ENCODE measurements at regions not wholly inside any gene's neighbourhood (a gene's known extent, or its start where the extent isn't known, plus 50 kb on each side); places are given as distances from the start of the nearest gene placed in this dataset.
"Not testable (repeated sequence)": the region's sequence is repeated elsewhere in the genome, so short reads cannot be mapped to it uniquely, and the experiment has no call there.

DNA sequence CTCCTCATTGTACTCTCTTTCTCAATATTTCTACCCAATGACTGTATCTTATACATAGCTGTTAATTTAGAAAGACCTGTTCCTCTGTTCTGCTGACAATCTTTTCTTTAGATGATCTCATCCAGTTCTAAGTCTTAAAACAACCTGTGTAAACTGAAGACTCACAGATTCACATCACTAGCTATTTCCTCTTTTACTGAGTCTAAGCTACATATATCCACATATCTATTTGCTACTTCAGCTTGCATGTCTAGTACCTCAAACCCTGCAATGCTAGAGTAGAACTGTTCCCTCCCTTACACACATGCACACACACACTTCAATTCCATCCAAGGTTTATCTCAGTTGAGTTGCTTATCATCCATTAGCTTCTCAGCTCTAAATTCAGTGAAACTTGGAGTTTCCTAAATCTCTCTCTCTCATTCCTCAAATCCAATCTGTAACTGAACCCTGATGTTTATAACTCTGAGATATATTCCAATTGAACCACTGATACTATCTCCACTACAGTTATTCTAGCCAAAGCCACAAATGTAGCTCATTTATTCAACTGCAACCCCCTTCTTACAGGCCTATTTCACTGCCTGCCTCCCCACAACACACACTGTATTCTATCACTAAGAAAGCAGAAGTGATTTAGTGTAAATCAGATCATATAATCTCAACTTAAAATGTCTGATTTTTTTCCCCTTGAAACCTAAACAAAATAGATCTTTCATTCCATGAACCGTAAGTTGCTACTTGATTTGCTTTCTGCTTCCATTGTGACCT is 1036.8 kb upstream of the POT1 start:
- no peak for DNase-seq

DNA sequence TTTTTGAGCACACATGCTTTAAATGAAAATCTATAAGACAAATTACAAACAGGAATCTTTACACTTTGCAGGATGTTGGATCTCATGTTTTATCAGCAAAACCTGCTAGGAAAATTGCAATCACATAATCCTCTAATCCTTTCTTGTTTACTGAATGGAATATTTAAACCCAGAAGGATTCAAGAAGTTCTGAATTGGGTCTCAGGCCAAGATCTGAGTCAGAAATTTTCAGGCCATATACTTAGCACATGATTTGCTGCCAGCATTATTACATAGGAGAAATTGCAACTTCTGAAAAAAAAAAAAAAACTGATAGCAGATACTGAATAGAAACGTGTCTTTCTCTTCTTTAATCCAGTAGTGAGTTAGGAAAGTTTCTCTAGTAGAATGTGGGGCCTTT is 1005.3 kb upstream of the POT1 start:
- no peak for DNase-seq

- DNase-seq: no peak
Observed at GRCh38 chr7:125934539-125934938, 1004.9 kb upstream of the POT1 start.

DNA sequence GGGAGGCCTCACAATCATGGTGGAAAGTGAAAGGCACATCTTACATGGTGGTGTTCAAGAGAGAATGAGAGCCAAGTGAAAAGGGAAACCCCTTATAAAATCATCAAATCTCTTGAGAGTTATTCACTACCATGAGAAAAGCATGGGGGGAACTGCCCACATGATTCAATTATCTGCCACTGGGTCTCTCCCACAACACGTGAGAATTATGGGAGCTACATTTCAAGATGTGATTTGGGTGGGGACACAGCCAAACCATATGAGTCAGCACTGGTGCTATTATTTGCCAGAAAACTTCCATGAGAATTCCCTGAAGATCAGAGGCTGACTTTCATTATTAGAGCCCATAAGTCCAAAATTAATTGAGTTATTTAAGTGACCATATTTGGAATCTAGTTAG is 1001.2 kb upstream of the POT1 start:
- DNase-seq: no peak

DNA sequence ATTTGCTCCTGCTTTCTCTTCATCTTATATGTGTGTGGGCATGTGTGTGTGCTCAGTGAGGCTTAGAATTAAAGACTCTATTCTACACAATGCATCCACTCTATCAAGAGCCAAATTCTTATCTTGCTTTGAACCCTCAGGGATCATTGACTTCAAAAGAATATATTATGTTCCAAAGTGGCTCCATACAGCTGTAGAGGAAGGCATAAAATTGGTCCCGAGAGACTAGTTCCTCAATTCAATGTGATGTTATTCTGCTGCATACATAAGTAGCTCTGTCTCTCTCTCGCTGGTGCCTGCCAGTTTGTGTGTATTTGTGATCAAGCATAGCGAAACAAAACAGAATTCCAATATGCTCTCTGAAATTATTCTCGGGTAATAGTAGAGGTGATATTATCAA is 997.9 kb upstream of the POT1 start:
- DNase-seq: peak; percentile 26

- no peak for DNase-seq
Observed at GRCh38 chr7:125926621-125927020, 997.0 kb upstream of the POT1 start.

GRCh38 chr7:125924037-125924436 is 994.4 kb upstream of the POT1 start:
- no peak for DNase-seq

DNA sequence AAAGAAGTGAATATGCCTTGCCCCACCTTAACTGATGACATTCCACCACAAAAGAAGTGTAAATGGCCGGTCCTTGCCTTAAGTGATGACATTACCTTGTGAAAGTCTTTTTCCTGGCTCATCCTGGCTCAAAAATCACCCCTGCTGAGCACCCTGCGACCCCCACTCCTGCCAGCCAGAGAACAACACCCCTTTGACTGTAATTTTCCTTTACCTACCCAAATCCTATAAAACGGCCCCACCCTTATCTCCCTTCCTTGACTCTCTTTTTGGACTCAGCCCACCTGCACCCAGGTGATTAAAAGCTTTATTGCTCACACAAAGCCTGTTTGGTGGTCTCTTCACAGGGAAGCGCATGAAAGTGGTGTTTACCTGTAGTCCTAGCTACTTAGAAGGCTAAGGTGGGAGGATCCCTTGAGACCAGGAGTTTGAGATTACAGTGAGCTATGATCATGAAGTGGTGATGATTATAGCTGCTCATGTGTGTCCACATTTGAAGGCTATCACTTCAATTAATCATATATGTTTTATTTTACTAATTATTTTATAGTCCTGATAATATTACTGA is 985.8 kb upstream of the POT1 start:
- DNase-seq: not testable (repeated sequence)

DNA sequence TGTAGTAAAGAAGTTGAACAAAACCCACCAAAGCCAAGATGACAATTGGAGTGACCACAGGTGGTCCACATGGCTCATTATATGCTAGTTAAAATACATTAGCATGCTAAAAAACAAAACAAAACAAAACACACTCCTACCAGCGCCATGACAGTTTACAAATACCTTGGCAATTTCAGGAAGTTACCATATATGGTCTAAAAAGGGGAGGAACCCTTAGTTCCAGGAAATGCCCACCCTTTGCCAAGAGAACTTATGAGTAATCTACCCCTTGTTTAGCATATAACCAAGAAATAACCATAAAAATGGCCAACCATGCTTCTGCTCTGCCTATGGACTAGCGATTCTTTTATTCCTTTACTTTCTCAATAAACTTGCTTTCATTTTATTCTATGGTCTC is 979.1 kb upstream of the POT1 start:
- DNase-seq: no peak

DNA sequence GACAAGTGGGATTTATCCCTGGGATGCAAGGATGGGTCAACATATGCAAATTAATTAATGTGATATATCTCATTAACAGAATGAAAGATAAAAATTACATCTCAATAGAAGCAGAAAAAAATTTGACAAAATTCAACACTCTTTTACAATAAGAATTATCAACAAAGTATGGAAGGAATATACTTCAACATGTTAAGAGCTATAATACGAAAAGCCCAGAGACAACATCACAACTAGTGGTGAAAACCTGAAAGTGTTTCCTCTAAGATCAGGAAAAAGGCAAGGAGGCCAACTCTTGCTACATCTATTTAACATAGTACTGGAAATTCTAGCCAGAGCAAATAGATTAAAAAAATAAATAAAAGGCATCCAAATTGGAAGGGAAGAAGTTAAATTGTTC is 970.0 kb upstream of the POT1 start:
- DNase-seq: no peak

GRCh38 chr7:125892434-125892833 is 962.8 kb upstream of the POT1 start:
- no peak for DNase-seq

DNA sequence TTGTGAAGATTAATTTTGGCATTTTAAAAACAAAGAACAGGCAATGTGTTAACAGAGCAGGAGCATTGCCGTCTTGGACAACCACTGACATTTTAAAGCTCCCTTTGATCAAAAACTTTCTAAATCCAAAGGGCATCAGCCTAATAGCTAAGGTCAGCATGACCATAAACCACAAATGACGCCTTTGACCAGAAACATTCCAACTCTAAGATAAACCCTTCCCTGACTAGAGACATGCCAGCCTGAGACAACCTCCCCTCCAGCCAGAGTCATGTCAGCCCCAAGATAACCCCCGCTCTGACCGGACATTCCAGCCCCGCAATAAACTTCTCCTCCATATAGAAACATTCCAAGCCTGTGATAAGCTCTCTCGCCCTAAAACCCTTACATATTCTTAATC is 949.4 kb upstream of the POT1 start:
- no peak for DNase-seq

GRCh38 chr7:125878235-125878956 is 948.8 kb upstream of the POT1 start:
- DNase-seq: no peak

DNA sequence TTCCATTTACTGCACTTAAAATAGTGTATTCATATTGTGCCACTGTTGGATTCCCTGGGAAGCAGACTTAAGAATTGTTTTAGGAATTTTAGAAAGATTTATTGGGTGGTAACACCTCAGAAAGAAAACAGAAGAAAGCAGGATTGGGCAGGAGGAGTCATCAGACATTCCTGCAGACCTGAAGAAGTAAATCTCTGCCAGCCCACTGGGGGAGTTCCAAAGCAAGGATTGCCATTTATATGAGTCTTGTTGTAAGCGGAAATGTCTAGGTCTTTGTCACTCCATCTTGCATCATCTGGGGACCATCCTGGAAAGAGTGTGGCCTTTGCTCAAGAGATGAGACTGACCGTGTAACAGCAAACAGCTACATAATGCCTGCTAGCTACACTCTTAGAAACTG is 947.6 kb upstream of the POT1 start:
- DNase-seq: no peak

GRCh38 chr7:125876431-125876830 is 946.8 kb upstream of the POT1 start:
- DNase-seq: no peak

GRCh38 chr7:125871431-125871830 is 941.8 kb upstream of the POT1 start:
- DNase-seq: no peak

GRCh38 chr7:125857606-125858005 is 928.0 kb upstream of the POT1 start:
- no peak for DNase-seq

GRCh38 chr7:125848157-125848556 is 918.5 kb upstream of the POT1 start:
- no peak for DNase-seq

DNA sequence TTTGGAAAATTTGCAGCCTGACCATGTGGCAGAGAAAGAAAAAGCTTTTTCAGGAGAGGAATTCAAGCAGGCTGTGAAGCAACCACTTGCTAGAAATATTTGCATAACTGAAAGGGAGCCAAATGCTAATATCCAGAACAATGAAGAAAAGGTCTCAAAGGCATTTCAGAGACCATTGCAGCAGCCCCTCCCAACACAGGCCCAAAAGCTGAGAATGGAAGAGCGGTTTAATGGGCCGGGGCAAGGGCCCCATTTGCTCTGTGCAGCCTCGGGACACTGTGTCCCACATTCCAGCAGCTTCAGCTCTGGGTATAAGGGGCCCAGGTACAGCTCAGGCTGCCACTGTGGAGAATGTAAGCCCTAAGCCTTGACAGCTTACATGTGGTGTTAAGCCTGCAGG is 918.1 kb upstream of the POT1 start:
- no peak for DNase-seq

DNA sequence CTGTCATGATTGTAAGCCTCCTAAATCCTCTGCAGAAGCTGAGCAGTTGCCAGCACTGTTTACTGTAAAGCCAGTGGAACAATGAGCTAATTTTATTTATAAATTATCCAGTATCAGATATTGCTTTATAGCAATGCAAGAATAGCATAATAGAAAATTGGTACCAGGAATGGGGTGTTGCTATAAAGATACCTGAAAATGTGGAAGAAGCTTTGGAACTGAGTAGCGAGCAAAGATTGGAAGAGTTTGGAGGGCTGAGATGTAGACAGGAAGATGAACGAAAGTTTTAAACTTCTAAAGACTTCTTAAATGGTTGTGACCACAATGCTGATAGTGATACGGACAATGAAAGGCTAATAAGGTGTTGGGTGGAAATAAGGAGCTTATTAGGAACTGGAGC is 917.4 kb upstream of the POT1 start:
- no peak for DNase-seq

DNA sequence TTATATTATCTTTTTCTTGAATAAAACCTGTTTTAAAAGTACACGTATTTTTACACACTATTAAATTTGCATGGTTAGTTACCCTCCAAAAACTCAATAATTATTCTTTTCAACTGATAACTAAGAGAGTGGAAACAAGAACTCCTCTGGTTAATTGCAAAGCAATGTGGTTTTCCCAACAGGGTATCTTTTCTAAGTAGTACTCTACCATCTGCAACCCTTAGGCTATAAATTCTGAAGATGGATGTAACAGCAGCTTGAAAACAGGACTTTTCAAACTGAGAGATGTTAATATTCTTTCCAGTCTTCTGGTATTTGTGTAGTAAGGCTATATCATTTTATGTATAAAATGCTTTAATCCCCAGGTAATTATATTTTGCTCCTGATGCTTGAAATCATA is 916.1 kb upstream of the POT1 start:
- no peak for DNase-seq

DNA sequence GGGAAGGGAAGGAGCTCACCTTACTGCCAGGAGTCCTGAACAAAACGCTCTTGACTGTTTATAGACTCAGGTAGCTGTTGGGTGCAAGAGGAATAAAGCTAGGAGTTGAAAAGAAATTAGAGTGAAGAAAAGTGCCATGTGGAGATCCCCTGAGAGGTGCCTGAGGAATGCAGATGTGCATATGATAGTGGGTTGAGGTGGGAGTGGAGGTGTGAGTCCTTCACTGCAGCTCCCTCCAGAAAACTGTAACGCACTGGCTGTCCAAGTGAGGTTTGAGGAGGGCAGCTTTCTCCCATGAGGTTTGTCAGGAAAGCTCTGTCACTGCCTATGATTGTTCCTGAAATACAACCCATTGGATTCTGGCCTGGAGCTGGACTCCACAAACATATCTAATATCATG is 904.8 kb upstream of the POT1 start:
- DNase-seq: no peak

- DNase-seq: no peak
Observed at GRCh38 chr7:125833839-125834238, 904.2 kb upstream of the POT1 start.

DNA sequence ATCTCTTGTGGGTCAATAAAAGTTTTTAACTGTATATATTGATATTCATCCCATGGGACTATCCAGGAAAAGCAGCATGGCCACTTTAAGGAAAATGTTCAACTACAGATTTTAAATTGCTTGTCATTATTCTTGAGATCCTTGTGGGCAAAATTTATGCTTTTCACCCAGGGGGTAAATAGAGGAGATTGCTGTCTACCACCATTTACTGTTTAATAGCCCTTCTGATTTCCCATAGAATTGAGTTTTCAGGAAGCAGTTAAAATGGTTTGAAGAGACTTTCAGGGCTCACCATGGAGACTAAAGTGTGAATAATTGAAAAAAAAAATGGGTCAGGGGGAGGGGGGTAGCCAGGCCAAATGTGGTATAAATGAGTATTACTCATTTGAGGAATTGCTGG is 901.1 kb upstream of the POT1 start:
- no peak for DNase-seq

All from retina (tissue), 1 donor.